ENCODE measurements at regions not wholly inside any gene's neighbourhood (a gene's known extent, or its start where the extent isn't known, plus 50 kb on each side); places are given as distances from the start of the nearest gene placed in this dataset.

DNA sequence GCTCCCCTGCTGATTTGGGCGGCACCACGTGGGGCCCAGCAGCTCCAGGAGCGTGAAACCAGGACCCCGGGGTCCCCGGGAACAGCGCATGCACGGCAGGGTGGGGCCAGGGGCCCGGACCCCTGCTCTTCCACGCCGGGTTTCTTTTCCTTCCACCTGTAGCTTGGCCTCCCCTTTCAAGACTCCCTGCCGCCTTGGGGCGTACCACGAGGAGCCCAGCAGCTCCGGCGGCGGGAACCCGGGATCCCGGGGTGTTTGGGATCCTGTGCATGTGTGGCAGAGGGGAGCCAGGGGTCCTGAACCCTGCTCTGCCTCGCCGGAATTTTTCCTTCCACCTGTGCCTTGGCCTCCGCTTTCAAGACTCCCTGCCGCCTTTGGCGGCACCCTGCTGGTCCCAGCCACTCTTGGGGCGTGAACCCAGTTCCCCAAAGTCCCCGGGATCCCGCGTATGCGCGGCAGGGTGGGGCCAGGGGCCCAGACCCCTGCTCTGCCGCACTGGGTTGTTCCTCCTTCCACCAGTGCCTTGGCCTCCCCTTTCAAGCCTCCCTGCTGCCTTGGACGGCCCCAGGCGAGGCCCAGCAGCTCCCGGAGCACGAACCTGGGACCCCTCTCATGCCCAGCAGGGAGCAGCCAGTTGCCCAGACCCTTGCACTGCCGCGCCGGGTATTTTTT lies 322.7 kb downstream of the ALG10 start:
- DNase-seq (ENCODE audit: low spot score): no peak

DNA sequence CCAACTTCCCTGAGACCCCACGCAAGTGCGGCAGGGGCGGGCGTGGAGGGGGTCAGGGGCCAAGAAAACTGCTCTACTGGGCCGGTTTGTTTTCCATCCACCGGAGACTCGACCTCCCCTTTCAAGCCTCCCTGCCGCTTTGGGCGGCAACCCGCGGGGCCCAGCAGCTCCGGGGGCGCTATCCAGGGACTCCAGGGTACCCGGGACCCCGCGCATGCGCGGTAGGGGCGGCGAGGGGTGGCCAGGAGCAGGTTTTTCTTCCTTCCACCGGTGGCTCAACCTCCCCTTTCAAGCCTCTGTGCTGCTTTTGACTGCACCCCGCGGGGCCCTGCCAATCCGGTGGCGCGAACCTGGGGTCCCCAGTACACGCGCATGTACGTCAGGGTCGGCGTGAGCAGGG lies 323.5 kb downstream of the ALG10 start:
- no peak for DNase-seq (ENCODE audit: low spot score)

DNA sequence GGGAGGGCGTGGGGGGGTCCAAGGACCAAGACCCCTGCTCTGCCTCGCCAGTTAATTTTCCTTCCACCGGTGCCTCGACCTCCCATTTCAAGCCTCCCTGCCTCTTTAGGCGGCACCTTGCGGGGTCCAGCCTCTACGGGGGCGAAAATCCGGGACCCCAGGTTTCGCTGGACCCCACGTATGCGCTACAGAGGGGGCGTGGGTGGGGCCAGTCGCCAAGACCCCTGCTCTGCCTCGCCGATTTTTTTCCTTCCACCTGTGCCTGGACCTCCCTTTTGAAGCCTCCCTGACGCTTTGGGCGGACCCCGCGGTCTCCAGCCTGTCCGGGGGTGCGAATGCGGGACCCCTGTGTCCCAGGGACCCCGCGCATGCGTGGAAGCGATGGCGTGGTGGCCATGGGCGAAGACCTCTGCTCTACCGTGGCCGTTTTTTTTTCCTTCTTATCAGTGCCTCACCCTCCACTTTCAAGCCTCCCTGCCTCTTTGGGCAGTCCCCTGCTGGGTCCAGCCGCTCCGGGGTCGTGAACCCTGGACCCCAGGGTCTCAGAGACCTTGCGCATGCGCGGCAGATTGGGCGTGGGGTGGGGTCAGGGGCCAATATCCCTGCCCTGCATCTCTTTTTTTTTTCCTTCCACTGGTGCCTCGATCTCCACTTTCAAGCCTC lies 324.2 kb downstream of the ALG10 start:
- no peak for DNase-seq (ENCODE audit: low spot score)

DNA sequence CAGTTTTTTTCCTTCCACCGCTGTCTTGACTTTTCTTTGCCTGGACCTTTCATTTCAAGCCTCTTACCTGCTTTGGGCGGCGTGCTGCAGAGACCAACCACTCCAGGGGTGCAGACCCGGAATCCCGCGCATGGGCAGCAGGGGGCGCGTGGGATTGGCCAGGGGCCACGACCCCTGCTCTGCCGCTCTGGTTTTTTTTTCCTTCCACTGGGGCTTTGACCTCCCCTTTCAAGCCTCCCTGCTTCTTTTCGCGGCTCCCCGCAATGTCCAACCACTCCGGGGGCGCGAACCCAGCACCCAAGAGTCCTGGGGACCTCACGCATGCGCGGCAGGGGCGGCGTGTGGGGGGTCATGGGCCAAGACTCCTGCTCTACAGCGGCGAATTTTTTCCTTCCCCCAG lies 325.1 kb downstream of the ALG10 start:
- DNase-seq (ENCODE audit: low spot score): no peak

DNA sequence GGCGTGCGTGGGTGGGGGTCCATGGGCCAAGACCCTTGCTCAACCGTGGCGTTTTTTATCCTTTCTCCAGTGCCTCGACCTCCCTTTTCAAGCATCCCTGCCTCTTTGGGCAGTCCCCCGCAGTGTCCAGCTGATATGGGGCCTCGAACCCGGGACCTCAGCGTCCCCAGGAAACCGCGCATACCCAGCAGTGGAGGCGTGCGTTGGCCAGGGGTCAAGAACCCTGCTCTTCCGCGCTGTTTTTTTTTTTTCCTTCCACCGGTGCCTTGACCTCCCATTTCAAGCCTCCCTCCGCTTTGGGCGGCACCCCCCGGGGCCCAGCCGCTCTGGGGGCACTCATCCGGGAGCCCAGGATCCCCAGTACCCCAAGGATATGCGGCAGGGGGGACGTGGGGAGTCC lies 325.8 kb downstream of the ALG10 start:
- no peak for DNase-seq (ENCODE audit: low spot score)

DNA sequence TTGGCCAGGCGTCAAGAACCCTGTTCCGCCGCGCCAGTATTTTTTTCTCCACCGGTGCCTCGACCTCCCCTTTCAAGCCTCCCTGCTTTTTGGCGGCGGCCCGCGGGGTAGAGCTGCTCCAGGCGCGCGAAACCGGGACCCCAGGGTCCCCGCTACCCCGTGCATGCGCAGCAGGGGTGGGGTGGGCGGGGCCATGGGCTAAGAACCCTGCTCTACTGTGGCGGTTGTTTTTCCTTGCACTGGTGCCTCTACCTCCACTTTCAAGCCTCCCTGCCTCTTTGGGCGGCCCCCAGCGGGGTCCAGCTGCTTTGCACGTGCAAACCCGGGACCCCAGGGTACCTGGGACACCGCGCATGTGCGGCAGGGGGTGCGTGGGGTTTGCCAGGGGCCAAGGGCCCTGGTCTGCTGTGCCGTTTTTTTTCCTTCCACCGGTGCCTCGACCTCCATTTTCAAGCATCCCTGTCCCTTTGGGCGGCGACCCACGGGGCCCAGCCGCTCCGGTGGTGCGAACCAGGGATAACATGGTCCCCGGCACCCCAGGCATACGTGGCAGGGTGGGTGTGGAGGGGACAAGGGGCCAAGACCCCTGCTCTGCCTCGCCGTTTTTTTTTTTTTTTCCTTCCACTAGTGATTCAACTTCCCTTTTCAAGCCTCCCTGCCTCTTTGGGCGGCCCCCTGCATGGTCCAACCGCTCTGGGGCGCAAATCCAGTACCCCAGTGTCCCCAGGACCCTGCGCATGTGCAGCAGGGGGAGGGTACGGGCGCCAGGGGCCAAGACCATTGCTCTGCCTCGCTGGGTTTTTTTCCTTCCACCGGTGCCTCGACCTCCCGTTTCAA lies 326.8 kb downstream of the ALG10 start:
- no peak for DNase-seq (ENCODE audit: low spot score)

DNA sequence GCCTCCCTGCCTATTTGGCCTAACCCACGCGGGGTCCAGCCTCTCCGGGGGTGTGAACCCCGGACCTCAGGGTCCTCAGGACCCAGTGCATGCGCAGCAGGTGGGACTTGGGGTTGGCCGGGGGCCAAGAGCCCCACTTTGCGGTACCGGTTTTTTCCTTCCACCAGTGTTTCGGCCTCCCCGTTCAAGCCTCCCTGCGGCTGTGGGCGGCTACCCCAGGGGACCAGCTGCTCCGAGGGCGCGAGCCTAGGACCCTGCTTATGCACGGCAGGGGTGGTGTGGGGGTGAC lies 327.3 kb downstream of the ALG10 start:
- no peak for DNase-seq (ENCODE audit: low spot score)

DNA sequence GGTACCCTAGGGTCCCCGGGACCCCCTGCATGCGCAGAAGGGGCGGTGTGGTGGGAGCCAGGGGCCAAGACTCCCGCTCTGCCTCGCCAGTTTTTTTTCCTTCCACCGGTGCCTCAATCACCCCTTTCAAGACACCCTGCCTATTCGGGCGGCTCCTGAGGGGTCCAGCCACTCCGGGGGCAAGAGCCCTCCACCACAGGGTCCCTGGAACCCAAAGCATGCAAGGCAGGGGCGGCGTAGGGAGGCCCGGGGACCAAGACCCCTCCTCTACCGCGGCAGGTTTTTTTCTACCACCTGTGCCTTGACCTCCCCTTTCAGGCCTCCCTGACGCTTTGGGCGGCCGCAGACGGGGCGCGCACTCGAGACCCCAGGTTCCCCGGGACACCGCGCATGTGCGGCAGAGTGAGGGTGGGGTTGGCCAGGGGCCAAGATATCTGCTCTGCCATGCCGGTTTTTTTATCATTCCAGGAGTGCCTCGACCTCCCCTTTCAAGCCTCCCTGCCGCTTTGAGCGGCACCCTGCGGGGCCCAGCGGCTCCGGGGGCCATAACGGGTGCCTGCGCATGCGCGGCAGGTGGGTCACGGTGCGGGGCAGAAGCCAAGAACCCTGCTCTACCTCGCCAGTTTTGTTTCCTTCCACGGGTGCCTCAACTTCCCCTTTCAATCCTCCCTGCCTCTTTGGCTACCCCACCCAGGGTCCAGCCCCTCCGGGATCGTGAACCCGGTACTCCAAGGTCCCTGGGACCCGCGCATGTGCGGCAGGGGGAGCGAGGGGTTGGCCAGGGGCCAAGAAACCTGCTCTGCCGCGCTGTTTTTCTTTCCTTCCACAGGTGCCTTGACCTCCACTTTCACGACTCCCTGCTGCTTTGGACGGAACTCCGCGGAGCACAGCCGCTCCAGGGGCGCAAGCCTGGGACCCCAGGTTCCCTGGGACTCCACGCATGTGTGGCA lies 328.1 kb downstream of the ALG10 start:
- no peak for DNase-seq (ENCODE audit: low spot score)

DNA sequence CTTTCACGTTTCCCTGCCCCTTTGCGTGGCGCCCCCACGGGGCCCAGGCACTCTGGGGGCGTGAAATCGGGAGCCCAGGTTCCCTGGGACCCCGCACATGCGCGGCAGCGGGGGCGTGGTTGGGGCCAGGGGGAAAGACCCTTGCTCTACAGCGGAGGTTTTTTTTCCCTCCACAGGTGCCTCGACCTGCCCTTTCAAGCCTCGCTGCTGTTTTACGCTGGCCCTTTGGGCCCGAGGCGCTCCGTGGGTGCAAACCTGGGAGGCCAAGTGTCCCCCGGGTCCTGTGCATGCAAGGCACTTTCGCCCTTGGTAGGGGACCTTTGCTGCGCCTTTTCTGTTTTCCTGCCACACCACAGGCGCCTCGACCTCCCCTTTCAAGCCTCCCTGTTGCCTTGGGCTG lies 329.8 kb downstream of the ALG10 start:
- no peak for DNase-seq (ENCODE audit: low spot score)

DNA sequence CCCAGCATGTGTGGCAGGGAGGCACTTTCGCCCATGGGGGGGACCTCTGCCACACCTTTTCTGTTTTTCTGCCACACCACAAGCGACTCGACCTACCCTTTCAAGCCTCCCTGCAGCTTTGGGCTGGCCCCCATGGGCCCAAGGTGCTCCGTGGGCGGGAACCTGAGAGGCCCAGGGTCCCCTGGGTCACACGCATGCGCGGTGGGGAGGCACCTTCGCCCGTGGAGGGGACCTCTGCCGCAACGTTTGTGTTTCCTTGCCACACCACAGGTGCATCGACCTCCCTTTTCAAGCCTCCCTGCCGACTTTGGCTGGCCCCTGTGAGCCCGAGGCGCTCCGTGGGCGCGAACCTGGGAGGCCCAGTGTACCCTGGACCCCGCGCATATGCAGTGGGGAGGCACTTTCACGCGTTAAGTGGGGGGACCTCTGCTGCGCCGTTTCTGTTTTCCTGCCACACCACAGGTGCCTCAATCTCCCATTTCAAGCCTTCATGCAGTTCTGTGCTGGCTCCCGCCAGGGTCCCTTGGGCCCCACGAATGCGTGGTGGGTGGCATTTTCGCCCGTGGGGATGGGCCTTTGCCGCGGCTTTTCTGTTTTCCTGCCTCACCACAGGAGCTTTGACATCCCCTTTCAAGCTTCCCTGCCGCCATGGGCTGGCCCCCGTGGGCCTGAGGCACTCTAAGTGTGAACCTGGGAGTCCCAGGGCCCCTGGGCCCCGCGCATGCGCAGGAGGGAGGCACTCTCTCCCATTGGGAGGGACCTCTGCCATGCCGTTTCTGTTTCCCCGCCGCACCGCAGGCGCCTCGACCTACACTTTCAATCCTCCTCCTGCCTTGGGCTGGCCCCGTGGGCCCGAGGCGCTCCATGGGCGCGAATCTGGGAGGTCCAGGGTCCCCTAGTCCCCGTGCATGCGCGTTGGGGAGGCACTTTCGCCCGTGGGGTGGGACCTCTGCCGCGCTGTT lies 332.2 kb downstream of the ALG10 start:
- DNase-seq (ENCODE audit: low spot score): no peak

DNA sequence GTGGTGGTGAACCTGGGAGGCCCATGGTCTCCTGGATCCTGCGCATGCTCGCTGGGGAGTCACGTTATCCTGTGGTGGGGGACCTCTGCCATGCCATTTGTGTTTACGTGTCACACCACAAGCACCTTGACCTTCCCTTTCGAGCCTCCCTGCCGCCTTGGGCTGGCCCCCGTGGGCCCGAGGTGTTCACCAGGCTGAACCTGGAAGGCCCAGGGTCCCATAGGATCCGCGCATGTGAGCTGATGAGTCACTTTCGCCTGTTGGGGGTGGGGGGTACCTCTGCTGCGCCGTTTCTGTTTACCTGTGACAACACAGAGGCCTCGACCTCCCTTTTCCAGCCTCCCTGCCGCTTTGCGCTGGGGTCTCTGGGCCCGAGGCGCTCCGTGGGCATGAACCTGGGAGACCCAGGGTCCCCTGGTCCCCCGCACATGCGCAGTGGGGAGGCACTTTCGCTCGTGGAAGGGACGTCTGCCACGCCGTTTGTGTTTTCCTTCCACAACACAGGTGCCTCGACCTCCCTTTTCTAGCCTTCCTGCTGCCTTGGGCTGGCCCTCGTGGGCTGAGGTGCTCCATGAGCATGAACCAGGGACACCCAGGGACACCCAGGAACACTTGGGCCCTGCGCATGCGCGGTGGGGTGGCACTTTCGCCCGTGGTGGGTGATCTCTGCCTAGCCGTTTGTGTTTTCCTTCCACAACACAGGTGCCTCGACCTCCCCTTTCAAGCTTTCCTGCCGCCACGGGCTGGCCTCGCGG lies 334.1 kb downstream of the ALG10 start:
- no peak for DNase-seq (ENCODE audit: low spot score)

DNA sequence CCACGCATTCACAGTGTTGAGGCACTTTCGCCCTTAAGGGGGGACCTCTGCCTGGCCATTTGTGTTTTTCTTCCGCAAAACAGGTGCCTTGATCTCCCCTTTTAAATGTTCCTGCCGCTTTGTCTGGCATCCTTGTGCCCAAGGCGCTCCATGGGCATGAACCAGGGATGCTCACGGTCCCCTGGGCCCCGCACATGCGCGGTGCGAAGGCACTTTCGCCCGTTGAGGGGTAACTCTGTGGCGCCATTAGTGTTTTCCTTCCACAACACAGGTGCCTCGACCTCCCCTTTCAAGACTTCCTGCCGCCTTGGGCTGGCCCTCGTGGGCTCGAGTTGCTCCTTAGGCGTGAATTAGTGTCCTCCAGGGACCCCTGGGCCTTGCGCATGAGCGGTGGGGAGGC lies 335.5 kb downstream of the ALG10 start:
- no peak for DNase-seq (ENCODE audit: low spot score)

DNA sequence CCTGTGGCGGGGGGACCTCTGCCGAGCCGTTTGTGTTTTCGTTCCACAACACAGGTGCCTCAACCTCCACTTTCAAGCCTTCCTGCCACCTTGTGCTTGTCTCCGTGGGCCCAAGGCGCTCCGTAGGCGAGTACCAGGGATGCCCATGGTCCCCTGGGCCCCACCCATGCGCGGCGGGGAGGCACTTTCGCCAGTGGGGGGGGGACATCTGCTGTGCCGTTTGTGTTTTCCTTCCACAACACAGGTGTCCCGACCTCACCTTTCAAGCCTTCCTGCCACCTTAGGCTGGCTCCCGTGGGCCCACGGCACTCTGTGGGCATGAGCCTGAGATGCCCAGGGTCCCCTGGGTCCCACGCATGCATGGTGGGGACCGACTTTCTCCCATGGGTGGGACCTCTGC lies 335.9 kb downstream of the ALG10 start:
- DNase-seq (ENCODE audit: low spot score): no peak

DNA sequence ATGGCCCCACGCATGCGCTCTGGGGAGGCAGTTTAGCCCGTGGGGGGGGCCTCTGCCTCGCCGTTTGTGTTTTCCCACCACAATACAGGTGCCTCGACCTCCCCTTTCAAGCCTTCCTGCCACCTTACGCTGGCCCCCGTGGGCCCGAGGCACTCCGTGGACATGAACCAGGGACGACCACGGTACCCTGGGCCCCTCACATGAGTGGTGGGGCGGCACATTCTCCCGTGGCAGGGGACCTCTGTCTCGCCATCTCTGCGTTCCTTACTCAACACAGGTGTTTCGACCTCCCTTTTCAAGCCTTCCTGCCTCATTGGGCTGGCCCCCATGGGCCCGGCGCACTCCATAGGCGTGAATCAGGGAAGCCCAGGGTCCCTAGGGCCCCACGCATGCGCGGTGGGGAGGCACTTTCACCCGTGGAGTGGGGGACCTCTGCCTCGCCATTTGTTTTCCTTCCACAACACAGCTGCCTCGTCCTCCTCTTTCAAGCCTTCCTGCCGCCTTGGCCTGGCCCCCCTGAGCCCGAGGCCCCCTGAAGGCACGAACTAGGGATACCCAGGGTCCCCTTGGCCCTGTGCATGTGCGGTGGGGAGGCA lies 339.5 kb downstream of the ALG10 start:
- no peak for DNase-seq (ENCODE audit: low spot score)

DNA sequence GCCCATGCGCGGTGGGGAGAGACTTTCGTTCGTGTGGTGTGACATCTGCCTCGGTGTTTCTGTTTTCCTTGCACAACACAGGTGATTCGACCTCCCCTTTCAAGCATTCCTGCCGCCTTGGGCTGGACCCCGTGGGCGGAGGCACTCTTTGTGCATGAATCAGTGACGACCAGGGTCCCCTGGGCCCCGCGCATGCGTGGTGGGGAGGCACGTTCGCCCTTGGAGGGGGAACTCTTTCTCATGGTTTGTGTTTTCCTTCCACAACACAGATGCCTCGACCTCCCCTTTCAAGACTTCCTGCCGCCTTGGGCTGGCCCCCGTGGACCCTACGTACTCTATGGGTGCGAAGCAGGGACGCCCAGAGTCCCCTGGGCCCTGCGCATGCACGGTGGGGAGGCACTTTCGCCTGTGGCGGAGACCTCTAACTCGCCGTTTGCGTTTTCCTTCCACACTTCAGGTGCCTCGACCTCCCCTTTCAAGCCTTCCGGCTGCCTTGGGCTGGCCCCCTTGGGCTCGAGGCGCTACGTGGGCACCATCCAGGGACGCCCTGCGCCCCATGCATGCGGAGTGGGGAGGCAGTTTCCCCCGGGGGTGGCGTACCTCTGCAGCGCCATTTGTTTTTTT lies 340.9 kb downstream of the ALG10 start:
- no peak for DNase-seq (ENCODE audit: low spot score)

DNA sequence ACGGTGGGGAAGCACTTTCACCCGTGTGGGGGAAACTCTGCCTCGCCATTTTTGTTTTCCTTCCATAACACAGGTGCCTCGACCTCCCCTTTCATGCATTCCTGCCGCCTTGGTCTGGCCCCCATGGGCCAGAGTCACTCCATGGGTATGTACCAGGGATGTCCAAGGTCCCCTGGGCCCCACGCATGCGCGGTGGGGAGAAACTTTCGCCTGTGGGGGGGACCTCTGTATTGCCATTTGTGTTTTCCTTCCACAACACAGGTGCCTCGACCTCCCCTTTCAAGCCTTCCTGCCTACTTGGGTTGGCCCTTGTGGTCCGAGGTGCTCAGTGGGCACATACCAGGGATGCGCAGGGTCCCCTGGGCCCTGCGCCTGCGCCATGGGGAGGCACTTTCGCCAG lies 345.8 kb downstream of the ALG10 start:
- no peak for DNase-seq (ENCODE audit: low spot score)

DNA sequence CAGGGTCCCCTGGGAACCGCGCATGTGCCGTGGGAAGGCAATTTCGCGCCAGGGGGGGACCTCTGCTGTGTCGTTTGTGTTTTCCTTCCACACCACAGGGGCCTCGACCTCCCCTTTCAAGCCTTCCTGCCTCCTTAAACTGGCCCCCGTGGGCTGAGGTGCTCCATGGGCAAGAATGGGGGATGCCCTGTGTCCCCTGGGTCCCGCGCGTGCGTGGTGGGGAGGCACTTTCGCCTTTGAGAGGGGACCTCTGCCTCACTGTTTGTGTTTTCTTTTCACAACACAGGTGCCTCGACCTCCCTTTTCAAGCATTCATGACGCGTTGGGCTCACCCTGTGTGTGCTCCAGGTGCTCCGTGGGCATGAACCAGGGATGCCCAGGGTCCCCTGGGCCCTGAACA lies 348.8 kb downstream of the ALG10 start:
- no peak for DNase-seq (ENCODE audit: low spot score)

DNA sequence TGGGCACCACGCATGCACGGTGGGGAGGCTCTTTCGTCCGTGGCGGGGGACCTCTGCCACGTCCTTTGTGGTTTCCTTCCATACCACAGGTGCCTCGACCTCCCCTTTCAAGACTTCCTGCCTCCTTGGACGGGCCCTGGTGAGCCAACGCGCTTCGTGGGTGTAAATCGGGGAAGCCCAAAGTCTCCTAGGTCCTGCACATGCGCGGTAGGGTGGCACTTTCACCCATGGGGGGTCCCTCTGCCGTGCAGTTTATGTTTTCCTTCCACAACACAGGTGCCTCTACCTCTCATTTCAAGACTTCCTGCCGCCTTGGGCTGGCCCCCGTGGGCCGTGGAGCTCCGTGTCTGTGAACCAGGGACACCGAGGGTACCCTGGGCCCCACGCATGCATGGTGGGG lies 349.7 kb downstream of the ALG10 start:
- no peak for DNase-seq (ENCODE audit: low spot score)

DNA sequence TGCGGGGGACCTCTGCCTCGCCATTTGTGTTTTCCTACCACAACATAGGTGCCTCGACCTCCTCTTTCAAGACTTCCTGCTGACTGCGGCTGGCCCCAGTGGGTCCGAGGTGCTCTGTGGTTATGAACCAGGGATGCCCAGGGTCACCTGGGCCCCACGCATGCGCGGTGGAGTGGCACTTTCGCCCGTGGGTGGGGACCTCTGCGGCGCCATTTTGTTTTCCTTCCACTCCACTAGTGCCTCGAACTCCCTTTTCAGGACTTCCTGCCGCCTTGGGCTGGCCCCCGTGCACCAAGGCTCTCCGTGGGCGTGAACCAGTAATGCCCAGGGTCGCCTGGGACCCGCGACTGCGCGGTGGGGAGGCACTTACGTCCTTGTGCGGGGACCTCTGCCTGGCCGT lies 351.6 kb downstream of the ALG10 start:
- no peak for DNase-seq (ENCODE audit: low spot score)

Data from hematopoietic multipotent progenitor cell treated with erythropoietin and hydrocortisone succinate and interleukin-3 and kit ligand, for 17 days (in vitro differentiated cells).